ENCODE measurements at regions not wholly inside any gene's neighbourhood (a gene's known extent, or its start where the extent isn't known, plus 50 kb on each side); places are given as distances from the start of the nearest gene placed in this dataset.

- TF ChIP-seq MAX (IDR thresholded peaks at IDR 0.05; ENCODE audit: low read depth, low read length): no peak
- no peak for TF ChIP-seq CTCF (IDR thresholded peaks at IDR 0.05; ENCODE audit: low read depth, low read length)
- no peak for TF ChIP-seq POLR2A (IDR thresholded peaks at IDR 0.05; ENCODE audit: extremely low read depth, insufficient read length)
- no peak for TF ChIP-seq MYC (IDR thresholded peaks at IDR 0.05; ENCODE audit: low read depth, low read length)
These were observed 105.6 kb downstream of the LLPH start for GRCh38 chr12:66024949-66025348.
